GM23338 (cell line): ENCODE measurements at regions not wholly inside any gene's neighbourhood (a gene's known extent, or its start where the extent isn't known, plus 50 kb on each side); places are given as distances from the start of the nearest gene placed in this dataset.
A peak's percentile ranks its signal among the peaks of the same experiment; 100 is the strongest.

Source experiments
- ATAC-seq: fragments of 200-7000 bp; cut with Tn5 transposase; 3 replicates; pipeline ENCODE4 v1.9.1; 2020
- DNase-seq: peaks from one replicate; pipeline ENCODE4 v3.0.0-alpha.2; 2015; ENCODE audit warnings: low spot score
- H2AFZ ChIP-seq: fragments of 200-600 bp; sonication (generic); 2 replicates; pipeline ENCODE4 v1.8.0; 2016; ENCODE audit warnings: antibody characterized with exemption, mild to moderate bottlenecking, moderate library complexity
- H3F3A ChIP-seq: fragments of 200-600 bp; sonication (generic); replicated peaks from 2 replicates; pipeline ENCODE4 v1.8.0; 2017; ENCODE audit warnings: antibody characterized with exemption, mixed run types, low read depth
- H3K27ac ChIP-seq: fragments of 200-600 bp; sonication (generic); 2 replicates; pipeline ENCODE4 v1.6.1; 2016; ENCODE audit warnings: low read depth
- H3K27me3 ChIP-seq: fragments of 200-600 bp; sonication (generic); 2 replicates; pipeline ENCODE4 v1.8.0; 2016; ENCODE audit warnings: mild to moderate bottlenecking, mixed run types, moderate library complexity; ENCODE audit not compliant: insufficient read depth
- H3K36me3 ChIP-seq: fragments of 200-600 bp; sonication (generic); 2 replicates; pipeline ENCODE4 v1.8.0; 2016; ENCODE audit warnings: mild to moderate bottlenecking; ENCODE audit not compliant: insufficient read depth
- H3K4me1 ChIP-seq: fragments of 200-600 bp; sonication (generic); 2 replicates; pipeline ENCODE4 v1.8.0; 2016; ENCODE audit warnings: mild to moderate bottlenecking, moderate library complexity; ENCODE audit not compliant: insufficient read depth
- H3K4me2 ChIP-seq: fragments of 200-600 bp; sonication (generic); 2 replicates; pipeline ENCODE4 v1.7.1; 2017; ENCODE audit warnings: mixed run types
- H3K4me3 ChIP-seq: fragments of 200-600 bp; sonication (generic); 2 replicates; pipeline ENCODE4 v1.6.1; 2016; ENCODE audit warnings: mixed run types
- H3K79me2 ChIP-seq: fragments of 200-600 bp; sonication (generic); replicated peaks from 2 replicates; pipeline ENCODE4 v1.8.0; 2017; ENCODE audit warnings: mild to moderate bottlenecking; ENCODE audit not compliant: insufficient read depth
- H3K9me2 ChIP-seq: fragments of 200-600 bp; sonication (generic); 2 replicates; pipeline ENCODE4 v1.8.0; 2017; ENCODE audit not compliant: insufficient read depth
- H4K20me1 ChIP-seq: fragments of 200-600 bp; sonication (generic); replicated peaks from 2 replicates; pipeline ENCODE4 v1.8.0; 2017; ENCODE audit warnings: mild to moderate bottlenecking; ENCODE audit not compliant: insufficient read depth
- H3K27ac Mint-ChIP-seq: 2 replicates; pipeline ENCODE4 v1.8.0; 2020; ENCODE audit warnings: inconsistent platforms, mild to moderate bottlenecking, moderate library complexity, mixed read lengths
- H3K27me3 Mint-ChIP-seq: 3 replicates; pipeline ENCODE4 v1.8.0; 2022; ENCODE audit warnings: low read depth, mild to moderate bottlenecking, moderate library complexity, mixed read lengths, inconsistent platforms; ENCODE audit not compliant: insufficient read depth, poor library complexity
- H3K36me3 Mint-ChIP-seq: 3 replicates; pipeline ENCODE4 v1.8.0; 2021; ENCODE audit warnings: low read depth, mild to moderate bottlenecking, inconsistent platforms, moderate library complexity, mixed read lengths
- H3K4me1 Mint-ChIP-seq: 3 replicates; pipeline ENCODE4 v1.8.0; 2020; ENCODE audit warnings: mild to moderate bottlenecking, inconsistent platforms, mixed read lengths
- H3K4me3 Mint-ChIP-seq: 3 replicates; pipeline ENCODE4 v1.8.0; 2021; ENCODE audit warnings: moderate library complexity, mild to moderate bottlenecking, inconsistent platforms, mixed read lengths
- H3K9me3 Mint-ChIP-seq: 3 replicates; pipeline ENCODE4 v1.8.0; 2020; ENCODE audit warnings: moderate library complexity, mild to moderate bottlenecking, inconsistent platforms, mixed read lengths
- CREB1 ChIP-seq: fragments of 250-450 bp; sonication (Bioruptor Pico); IDR thresholded peaks from 2 replicates; pipeline ENCODE4 v1.5.0; 2020; ENCODE audit warnings: low read depth, mild to moderate bottlenecking, moderate library complexity
- CTCF ChIP-seq, 2 experiments: fragments of 200-600 bp in 1 of 2; sonication (generic) in 1 of 2; conservative IDR thresholded peaks; 2 replicates each; pipeline versions ENCODE4 v1.5.1 to v1.6.1; 2016 to 2017; ENCODE audit warnings: antibody characterized with exemption in 2 of 2, low read depth in 2 of 2, mild to moderate bottlenecking in 2 of 2, moderate library complexity in 1 of 2
- EZH2 ChIP-seq: fragments of 200-600 bp; sonication (generic); IDR thresholded peaks from one replicate; pipeline ENCODE4 v1.8.0; 2017; ENCODE audit warnings: antibody characterized with exemption, mild to moderate bottlenecking, low read depth; ENCODE audit not compliant: unreplicated experiment
- EZH2phosphoT487 ChIP-seq: fragments of 200-600 bp; sonication (generic); IDR thresholded peaks from one replicate; pipeline ENCODE4 v1.8.1; 2018; ENCODE audit warnings: antibody characterized with exemption; ENCODE audit not compliant: unreplicated experiment
- JUNB ChIP-seq: IDR thresholded peaks from one replicate; pipeline ENCODE4 v1.6.1; 2016; ENCODE audit warnings: antibody characterized with exemption; ENCODE audit not compliant: unreplicated experiment
- NANOG ChIP-seq: IDR thresholded peaks from 2 replicates; pipeline ENCODE4 v1.6.1; 2016; ENCODE audit warnings: antibody characterized with exemption, borderline replicate concordance
- POLR2AphosphoS5 ChIP-seq: IDR thresholded peaks from 2 replicates; pipeline ENCODE4 v1.6.1; 2016; ENCODE audit warnings: antibody characterized with exemption, low read depth
- REST ChIP-seq: IDR thresholded peaks from one replicate; pipeline ENCODE4 v1.6.1; 2018; ENCODE audit warnings: antibody characterized with exemption; ENCODE audit not compliant: unreplicated experiment
- STAT1 ChIP-seq: IDR thresholded peaks from one replicate; pipeline ENCODE4 v1.6.1; 2016; ENCODE audit warnings: antibody characterized with exemption; ENCODE audit not compliant: unreplicated experiment
- ZNF114 ChIP-seq: fragments of 250-450 bp; sonication (Bioruptor Pico); IDR thresholded peaks from 2 replicates; pipeline ENCODE4 v1.5.0; 2020; ENCODE audit warnings: mild to moderate bottlenecking, moderate library complexity
- ZNF331 ChIP-seq: fragments of 250-450 bp; sonication (Bioruptor Pico); IDR thresholded peaks from 2 replicates; pipeline ENCODE4 v1.5.0; 2020; ENCODE audit warnings: low read depth, mild to moderate bottlenecking, moderate library complexity
- TF ChIP-seq, protein P1 (sequence below): IDR thresholded peaks from 2 replicates; pipeline ENCODE4 v1.6.1; 2016; ENCODE audit warnings: antibody characterized with exemption
- TF ChIP-seq, protein P2 (sequence below): fragments of 250-450 bp; sonication (Bioruptor Pico); IDR thresholded peaks from 2 replicates; pipeline ENCODE4 v1.5.0; 2020; ENCODE audit warnings: mild to moderate bottlenecking, moderate library complexity

DNA sequence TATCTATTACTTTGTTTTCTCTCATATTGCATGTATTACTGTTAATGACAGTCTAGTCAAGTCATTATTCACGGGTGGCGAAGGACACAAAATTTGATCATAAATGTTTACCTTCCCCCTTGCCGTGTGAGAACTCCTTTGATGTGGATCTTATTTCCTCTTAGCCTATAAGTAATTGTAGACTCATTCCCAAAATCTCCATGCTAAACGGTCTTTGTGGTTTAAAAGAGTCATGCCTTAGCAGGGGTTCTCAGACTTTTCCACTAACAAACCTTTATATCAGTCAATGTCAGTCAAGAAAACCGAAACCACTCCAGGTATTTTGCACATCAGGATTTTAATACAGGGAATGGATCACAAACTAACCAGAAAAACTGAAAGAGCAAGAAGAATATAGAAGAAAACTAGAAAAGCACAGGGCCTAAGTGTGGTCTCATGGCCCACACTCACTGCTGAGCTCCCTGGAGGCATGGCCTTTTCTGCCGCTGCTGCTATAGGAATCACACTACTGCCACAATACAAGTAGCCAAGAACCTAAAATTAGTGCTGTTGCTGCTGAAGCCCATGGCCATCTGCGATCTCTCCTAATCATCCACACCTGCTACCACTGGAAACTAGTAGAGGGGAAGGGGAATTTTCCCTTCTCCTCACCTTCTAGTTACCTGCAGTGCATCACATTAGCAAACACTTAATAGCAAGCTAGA is 186.0 kb upstream of the POU3F2 start:
- Histone ChIP-seq H2AFZ (0 out of 2 replicates have a peak overlapping the region, but pooled peaks have one; percentile 25), H3K27me3 (no peaks in the 10 kb centered on the region), H3K4me1 (peaks cover 35% of the 10 kb centered on the region), H3K9me2 (no peaks in the 10 kb centered on the region), H3F3A (no peaks in the 10 kb centered on the region), H4K20me1 (no peaks in the 10 kb centered on the region), H3K79me2 (no peaks in the 10 kb centered on the region), H3K36me3 (no peaks in the 10 kb centered on the region), H3K4me3 (no peak overlapping the region), H3K4me2 (no peak overlapping the region), H3K27ac (no peak overlapping the region)
- Mint-ChIP-seq H3K4me1 (peaks cover 43% of the 10 kb centered on the region), H3K27me3 (no peaks in the 10 kb centered on the region), H3K9me3 (no peaks in the 10 kb centered on the region), H3K36me3 (no peaks in the 10 kb centered on the region), H3K27ac (0 out of 2 replicates have a peak overlapping the region, but pooled peaks have one; percentile 10), H3K4me3 (no peak overlapping the region)
- peak; percentile 66 for ATAC-seq
- TF ChIP-seq EZH2 (no peak), NANOG (no peak), STAT1 (no peak), CREB1 (CRISPR knock-in tag) (no peak), REST (no peak), POLR2AphosphoS5 (no peak), CTCF (conservative IDR thresholded peaks at IDR 0.05; ENCODE audit: low read depth in 2 of 2) (no peak), ZNF331 (CRISPR knock-in tag) (no peak), EZH2phosphoT487 (no peak), JUNB (no peak), ZNF114 (no peak)
- TF ChIP-seq, protein P1, sequence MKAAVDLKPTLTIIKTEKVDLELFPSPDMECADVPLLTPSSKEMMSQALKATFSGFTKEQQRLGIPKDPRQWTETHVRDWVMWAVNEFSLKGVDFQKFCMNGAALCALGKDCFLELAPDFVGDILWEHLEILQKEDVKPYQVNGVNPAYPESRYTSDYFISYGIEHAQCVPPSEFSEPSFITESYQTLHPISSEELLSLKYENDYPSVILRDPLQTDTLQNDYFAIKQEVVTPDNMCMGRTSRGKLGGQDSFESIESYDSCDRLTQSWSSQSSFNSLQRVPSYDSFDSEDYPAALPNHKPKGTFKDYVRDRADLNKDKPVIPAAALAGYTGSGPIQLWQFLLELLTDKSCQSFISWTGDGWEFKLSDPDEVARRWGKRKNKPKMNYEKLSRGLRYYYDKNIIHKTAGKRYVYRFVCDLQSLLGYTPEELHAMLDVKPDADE = no peak
- TF ChIP-seq, protein P2, sequence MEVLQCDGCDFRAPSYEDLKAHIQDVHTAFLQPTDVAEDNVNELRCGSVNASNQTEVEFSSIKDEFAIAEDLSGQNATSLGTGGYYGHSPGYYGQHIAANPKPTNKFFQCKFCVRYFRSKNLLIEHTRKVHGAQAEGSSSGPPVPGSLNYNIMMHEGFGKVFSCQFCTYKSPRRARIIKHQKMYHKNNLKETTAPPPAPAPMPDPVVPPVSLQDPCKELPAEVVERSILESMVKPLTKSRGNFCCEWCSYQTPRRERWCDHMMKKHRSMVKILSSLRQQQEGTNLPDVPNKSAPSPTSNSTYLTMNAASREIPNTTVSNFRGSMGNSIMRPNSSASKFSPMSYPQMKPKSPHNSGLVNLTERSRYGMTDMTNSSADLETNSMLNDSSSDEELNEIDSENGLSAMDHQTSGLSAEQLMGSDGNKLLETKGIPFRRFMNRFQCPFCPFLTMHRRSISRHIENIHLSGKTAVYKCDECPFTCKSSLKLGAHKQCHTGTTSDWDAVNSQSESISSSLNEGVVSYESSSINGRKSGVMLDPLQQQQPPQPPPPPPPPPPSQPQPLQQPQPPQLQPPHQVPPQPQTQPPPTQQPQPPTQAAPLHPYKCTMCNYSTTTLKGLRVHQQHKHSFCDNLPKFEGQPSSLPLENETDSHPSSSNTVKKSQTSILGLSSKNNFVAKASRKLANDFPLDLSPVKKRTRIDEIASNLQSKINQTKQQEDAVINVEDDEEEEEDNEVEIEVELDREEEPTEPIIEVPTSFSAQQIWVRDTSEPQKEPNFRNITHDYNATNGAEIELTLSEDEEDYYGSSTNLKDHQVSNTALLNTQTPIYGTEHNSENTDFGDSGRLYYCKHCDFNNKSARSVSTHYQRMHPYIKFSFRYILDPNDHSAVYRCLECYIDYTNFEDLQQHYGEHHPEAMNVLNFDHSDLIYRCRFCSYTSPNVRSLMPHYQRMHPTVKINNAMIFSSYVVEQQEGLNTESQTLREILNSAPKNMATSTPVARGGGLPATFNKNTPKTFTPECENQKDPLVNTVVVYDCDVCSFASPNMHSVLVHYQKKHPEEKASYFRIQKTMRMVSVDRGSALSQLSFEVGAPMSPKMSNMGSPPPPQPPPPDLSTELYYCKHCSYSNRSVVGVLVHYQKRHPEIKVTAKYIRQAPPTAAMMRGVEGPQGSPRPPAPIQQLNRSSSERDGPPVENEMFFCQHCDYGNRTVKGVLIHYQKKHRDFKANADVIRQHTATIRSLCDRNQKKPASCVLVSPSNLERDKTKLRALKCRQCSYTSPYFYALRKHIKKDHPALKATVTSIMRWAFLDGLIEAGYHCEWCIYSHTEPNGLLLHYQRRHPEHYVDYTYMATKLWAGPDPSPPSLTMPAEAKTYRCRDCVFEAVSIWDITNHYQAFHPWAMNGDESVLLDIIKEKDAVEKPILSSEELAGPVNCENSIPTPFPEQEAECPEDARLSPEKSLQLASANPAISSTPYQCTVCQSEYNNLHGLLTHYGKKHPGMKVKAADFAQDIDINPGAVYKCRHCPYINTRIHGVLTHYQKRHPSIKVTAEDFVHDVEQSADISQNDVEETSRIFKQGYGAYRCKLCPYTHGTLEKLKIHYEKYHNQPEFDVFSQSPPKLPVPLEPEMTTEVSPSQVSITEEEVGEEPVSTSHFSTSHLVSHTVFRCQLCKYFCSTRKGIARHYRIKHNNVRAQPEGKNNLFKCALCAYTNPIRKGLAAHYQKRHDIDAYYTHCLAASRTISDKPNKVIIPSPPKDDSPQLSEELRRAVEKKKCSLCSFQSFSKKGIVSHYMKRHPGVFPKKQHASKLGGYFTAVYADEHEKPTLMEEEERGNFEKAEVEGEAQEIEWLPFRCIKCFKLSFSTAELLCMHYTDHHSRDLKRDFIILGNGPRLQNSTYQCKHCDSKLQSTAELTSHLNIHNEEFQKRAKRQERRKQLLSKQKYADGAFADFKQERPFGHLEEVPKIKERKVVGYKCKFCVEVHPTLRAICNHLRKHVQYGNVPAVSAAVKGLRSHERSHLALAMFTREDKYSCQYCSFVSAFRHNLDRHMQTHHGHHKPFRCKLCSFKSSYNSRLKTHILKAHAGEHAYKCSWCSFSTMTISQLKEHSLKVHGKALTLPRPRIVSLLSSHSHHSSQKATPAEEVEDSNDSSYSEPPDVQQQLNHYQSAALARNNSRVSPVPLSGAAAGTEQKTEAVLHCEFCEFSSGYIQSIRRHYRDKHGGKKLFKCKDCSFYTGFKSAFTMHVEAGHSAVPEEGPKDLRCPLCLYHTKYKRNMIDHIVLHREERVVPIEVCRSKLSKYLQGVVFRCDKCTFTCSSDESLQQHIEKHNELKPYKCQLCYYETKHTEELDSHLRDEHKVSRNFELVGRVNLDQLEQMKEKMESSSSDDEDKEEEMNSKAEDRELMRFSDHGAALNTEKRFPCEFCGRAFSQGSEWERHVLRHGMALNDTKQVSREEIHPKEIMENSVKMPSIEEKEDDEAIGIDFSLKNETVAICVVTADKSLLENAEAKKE (CRISPR knock-in tag) = no peak
- DNase-seq = no peak
